Activated T-helper 17 cell treated with anti-CD3 and anti-CD28 coated beads, Interleukin-2, amount 50 U/mL, for 72 hours (primary cell): ENCODE measurements at regions not wholly inside any gene's neighbourhood (a gene's known extent, or its start where the extent isn't known, plus 50 kb on each side); places are given as distances from the start of the nearest gene placed in this dataset.
"Not testable (repeated sequence)": the region's sequence is repeated elsewhere in the genome, so short reads cannot be mapped to it uniquely, and the experiment has no call there.

Experiments used
- ATAC-seq: fragments of 150-1000 bp; cut with Tn5 transposase; replicated peaks from 2 replicates; pipeline ENCODE4 v1.10.0; 2021; ENCODE audit warnings: mild to moderate bottlenecking, moderate library complexity
- H3K27ac Mint-ChIP-seq: one replicate; pipeline ENCODE4 v1.8.0; 2022; ENCODE audit warnings: mixed read lengths
- H3K27me3 Mint-ChIP-seq: one replicate; pipeline ENCODE4 v1.8.0; 2022; ENCODE audit warnings: mixed read lengths
- H3K36me3 Mint-ChIP-seq: one replicate; pipeline ENCODE4 v1.8.0; 2022; ENCODE audit warnings: low read depth, mild to moderate bottlenecking, mixed read lengths
- H3K4me1 Mint-ChIP-seq: one replicate; pipeline ENCODE4 v1.8.0; 2022; ENCODE audit warnings: mixed read lengths
- H3K4me3 Mint-ChIP-seq: one replicate; pipeline ENCODE4 v1.8.0; 2022; ENCODE audit warnings: mild to moderate bottlenecking, mixed read lengths
- H3K9me3 Mint-ChIP-seq: one replicate; pipeline ENCODE4 v1.8.0; 2022; ENCODE audit warnings: mixed read lengths

DNA sequence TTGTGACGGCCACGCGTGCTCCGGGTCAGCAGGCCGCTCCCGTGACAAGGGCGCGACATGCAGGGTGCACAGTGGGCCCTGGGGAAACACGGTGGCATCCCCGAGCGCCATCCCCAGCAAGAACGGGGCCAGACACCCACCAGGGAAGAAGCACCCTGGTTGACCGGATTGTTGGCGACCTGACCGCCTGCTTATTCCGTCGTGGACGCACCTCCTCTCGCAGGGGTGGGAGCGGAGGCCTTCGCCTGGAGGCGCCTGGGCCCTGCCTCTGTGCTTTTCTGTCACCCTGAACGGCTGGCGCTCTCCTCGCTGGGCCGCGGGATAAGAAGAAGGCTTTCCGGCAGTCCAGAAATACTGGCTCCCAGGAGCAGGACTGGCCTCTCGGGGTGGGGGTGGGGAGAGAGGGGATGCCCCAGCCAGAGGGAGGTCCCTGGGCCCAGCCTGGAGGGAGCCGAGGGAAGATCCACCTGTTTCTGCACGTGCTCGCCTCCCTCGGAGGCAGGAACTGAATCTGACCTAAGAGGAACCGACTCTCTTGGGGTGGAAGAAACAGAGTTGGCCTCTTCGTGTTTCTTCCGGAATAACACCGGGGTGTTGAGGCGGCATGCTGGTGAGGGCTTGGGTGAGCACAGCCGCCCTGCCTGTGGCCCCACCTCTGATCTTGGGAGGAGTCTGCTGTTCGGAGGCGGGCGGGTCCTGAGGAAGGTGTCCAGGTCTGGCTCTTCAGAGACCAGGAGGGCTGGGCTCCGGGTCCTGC is 4394.2 kb upstream of the TPTE start:
- H3K27me3 Mint-ChIP-seq, H3K4me1 Mint-ChIP-seq: not testable (repeated sequence)
- ATAC-seq, result peak; percentile 64

DNA sequence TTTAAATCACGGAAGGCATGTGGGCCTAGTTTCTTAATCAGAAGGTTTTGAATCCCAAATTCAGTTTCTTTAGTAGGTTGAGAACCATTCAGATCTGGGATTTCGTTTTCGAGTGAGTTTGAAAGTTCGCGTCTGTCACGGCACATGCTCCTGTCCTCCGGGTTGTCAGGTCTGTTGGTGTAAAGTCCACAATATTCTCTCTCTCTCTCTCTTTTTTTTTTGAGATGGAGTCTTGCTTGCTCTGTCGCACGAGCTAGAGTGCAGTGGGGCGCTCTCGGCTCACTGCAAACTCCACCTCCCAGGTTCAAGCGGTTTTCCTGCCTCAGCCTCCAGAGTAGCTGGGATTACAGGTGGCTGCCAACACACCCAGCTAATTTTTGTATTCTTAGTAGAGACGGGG is 4390.6 kb upstream of the TPTE start:
- not testable (repeated sequence) for H3K27ac Mint-ChIP-seq, H3K9me3 Mint-ChIP-seq, H3K4me1 Mint-ChIP-seq, H3K27me3 Mint-ChIP-seq, H3K4me3 Mint-ChIP-seq, H3K36me3 Mint-ChIP-seq, ATAC-seq

More for the DNA sequence above, 4394.2 kb upstream of the TPTE start:
- not testable (repeated sequence) for H3K36me3 Mint-ChIP-seq, H3K27ac Mint-ChIP-seq, H3K4me3 Mint-ChIP-seq, H3K9me3 Mint-ChIP-seq

DNA sequence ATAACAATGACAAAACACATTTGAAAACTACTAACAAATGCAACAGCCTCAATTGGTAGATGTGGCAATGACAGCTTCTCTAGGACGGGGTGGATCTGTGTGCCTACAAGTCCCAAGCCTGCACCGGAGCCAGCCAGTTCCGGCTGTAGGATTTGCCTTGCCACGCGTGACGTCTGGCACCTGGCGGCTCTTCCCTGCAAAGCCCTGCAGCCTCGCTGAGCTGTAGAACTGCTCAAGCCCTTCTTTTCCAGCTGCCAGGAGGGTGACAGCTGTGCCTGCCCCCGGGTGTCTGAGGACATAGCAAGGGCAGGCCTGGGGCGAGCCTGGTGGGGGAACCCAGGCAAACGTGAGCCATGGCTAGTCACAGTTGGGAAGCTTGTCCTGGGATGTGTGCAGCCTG is 4388.0 kb upstream of the TPTE start:
- not testable (repeated sequence) for H3K27ac Mint-ChIP-seq, H3K4me3 Mint-ChIP-seq, H3K4me1 Mint-ChIP-seq, ATAC-seq, H3K9me3 Mint-ChIP-seq, H3K27me3 Mint-ChIP-seq, H3K36me3 Mint-ChIP-seq

DNA sequence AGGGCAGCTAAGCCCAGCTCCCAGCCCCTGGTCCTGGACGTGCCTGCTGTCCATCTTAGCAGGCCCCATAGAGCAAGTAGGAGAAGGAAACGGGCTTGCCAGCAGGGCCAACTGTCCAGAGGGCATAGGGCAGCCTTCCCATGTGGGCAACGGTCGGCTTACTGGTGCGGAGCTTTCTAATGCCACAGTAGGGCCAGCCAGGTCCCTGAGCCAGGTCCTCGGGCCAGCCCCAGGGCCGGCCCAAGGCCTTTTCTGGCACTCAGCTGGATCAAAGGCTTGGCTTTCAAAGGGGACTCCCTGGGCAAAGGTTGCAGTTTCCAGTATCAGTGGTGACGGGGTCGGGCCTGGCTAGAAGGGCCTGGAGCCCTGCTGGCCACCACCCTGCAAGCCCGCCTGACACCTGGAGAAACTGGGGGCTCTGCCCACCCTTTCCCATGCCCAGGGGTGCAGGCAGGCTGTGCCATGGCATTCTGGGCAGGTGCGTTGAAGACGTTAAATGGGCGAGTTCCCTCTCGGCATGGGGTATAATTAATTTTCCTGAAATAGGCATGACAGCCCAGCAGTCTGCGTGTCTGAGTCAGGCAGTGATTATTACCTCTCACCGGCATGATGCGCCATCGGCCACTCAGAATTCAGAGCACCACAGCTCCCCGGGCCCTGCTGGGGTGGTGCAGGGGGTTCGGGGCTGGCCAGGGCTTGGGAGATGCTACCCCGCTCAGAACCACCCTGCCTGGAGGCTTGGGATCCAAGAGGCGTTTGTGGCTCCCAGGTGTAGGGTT is 4387.3 kb upstream of the TPTE start:
- H3K36me3 Mint-ChIP-seq, ATAC-seq, H3K27ac Mint-ChIP-seq, H3K4me1 Mint-ChIP-seq, H3K9me3 Mint-ChIP-seq, H3K27me3 Mint-ChIP-seq, H3K4me3 Mint-ChIP-seq: not testable (repeated sequence)

DNA sequence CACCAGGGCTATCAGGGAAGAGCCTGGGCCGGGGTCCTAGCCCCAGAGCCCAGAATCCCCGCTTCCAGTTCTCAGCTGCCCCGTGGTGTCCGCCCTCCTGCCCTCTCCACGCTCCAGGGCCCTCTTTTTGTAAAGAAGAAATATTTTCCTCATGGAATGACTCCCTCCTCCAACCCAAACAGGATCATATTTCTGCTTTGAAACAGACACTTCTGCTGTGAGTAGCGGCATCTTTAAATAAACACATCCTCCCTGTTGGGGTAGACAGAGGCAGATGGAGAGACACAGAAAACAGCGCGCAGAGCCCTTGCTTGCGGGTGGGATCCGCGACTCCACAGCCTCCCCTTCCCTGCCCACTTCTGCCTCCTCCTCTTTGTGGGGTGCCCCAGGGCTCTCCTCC is 4384.7 kb upstream of the TPTE start:
- H3K9me3 Mint-ChIP-seq, H3K27ac Mint-ChIP-seq, ATAC-seq, H3K4me1 Mint-ChIP-seq, H3K36me3 Mint-ChIP-seq, H3K4me3 Mint-ChIP-seq, H3K27me3 Mint-ChIP-seq: not testable (repeated sequence)

DNA sequence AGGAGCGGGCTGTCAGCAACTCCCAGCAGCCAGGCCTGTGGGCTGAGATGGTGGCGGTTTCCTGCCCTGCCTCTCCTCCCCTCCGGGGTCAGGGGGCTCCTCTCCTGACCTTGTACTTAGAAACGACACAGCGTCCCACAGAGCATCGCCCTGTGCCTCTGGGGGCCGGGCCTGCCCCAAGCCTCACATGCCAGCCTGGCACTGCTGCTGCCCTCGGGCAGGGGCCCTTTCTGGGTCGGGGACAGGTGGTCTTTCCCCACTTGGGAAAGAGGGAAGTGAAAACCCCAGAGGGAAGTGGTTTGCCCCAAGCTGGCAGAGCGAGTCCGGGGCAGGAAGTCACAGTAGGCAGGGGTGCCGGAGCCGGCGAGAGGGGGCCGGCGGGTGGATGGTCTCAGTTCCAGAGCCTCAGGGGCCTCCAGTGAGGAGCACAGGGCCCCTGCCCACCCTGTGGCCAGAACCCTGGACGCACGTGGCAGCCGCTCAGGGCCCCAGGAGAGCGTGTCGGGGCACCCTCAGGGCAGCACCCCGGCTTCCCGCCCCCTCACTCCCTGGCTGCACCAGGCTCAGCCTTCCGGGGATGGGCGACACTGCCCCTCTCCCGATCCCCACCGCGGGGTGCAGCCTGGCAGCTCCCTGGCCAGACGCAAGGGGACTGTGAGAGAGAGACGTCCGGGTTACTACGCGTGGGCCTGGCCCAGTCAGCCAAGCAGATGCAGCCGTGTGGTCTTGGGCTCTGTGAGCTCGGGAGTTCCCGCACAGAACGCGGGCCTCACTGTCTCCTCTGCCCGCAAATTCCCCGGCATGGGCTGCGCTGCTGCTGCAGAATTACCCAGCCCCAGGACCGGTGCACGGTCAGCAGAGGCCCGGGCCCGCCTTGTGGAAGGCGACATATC is 4382.9 kb upstream of the TPTE start:
- H3K27me3 Mint-ChIP-seq, H3K9me3 Mint-ChIP-seq, H3K4me1 Mint-ChIP-seq, H3K4me3 Mint-ChIP-seq, H3K27ac Mint-ChIP-seq, H3K36me3 Mint-ChIP-seq: not testable (repeated sequence)
- ATAC-seq, result peak; percentile 57

DNA sequence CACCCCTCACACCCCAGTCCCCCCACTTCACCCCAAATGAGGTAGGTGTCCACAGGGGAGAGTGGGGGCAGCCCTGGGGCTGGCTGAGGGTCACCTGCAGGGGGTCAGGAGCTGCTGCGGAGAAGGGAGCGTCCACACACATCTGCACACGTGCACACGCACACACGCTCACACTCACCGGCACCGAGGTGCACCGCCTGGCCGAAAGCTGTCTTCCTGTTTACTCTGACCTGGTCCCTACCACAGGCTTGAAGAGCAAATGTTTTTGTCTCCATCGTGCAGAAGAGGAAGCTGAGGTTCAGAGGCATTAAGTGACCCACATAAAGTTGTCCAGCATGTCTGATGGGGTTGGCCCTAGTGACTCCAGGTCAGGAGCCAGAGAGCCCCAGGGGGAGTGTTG is 4382.1 kb upstream of the TPTE start:
- not testable (repeated sequence) for H3K9me3 Mint-ChIP-seq, H3K27me3 Mint-ChIP-seq, H3K4me1 Mint-ChIP-seq, H3K36me3 Mint-ChIP-seq, H3K27ac Mint-ChIP-seq, H3K4me3 Mint-ChIP-seq, ATAC-seq

DNA sequence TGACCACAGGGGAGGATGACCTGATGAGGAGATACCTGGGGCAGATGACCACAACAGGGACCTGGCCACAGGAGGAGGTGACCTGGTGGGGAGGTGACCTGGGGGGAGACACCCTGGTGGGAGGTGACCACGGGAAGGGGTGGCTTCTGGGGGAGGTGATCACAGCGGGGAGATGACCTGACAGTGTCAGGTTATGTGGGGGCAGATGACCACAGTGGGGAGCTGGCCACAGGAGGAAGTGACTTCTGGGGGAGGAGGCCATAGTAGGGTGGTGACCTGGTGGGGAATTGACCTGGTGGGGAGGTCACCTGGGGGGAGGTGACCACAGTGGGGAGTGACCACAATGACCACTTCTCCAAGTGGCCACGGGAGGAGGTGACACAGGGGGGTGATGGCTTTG is 4381.5 kb upstream of the TPTE start:
- not testable (repeated sequence) for H3K27ac Mint-ChIP-seq, H3K4me3 Mint-ChIP-seq, H3K36me3 Mint-ChIP-seq, ATAC-seq, H3K9me3 Mint-ChIP-seq, H3K4me1 Mint-ChIP-seq, H3K27me3 Mint-ChIP-seq

DNA sequence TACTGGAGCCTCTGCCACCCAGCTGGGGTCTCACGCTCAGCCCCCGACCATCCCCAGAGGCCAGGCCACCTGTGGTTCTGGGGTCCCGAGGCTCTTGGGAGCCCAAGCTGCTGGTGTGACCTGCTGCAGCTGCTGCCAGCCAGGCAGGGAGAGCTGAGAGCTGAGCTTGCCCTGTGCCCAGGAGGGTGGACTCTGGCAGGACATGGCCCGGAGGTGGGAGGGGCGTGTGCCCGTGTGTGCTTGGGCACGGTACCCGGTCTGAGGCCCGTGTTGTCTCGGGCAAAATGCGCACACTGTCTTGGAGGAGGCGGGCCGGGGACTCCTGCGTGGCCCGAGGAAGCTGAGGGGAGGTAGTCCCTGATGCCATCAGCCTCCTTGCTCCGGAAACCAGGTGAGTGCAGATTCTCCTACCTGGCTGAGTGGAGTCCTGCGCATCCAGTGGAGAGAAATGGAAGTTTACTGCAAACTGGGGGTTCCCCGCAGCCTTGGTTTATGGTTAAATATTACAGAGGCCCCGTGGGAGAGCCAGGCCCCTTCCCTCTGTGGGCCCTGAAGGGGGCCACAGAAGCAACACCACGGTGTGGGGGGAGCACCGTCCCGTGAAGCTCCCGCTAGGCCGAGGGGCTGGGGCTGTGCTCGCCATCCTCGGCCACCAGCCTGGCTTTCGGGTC is 4380.8 kb upstream of the TPTE start:
- not testable (repeated sequence) for H3K4me1 Mint-ChIP-seq, H3K4me3 Mint-ChIP-seq, H3K27ac Mint-ChIP-seq, H3K27me3 Mint-ChIP-seq, H3K36me3 Mint-ChIP-seq, ATAC-seq, H3K9me3 Mint-ChIP-seq

DNA sequence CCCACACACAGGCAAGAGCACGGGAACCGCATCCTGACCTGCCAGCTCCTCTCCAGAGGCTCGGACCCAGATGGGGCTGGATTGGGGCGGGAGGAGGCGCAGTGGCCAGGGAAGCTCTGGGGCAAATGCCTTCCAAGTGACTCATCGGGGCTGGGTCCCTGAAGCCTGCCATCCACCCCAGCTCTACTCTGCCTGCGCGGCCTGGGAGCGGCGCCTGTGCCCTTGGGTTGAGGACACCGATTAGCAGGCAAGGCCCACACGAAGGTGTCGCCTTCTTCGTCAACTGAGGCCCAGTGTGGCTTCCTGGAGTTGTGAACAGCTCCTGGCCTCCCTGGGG is 4380.3 kb upstream of the TPTE start:
- not testable (repeated sequence) for H3K4me1 Mint-ChIP-seq, H3K36me3 Mint-ChIP-seq, H3K4me3 Mint-ChIP-seq, H3K9me3 Mint-ChIP-seq, ATAC-seq, H3K27me3 Mint-ChIP-seq, H3K27ac Mint-ChIP-seq

DNA sequence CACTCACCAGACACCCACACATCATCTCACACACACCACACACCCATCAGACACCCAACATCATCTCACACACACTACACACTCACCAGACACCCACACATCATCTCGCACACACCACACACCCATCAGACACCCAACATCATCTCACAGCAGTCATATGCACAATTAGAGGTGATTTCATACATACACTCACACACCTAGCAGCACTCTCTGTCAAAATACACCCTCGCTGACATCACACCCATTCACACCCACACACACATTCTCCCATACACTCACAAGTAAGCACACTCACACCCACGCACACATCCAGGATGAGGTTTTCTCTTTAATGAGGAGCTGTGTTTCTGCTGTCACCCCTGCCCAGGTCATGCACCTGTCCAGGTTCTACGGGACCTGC is 4368.2 kb upstream of the TPTE start:
- not testable (repeated sequence) for H3K36me3 Mint-ChIP-seq, H3K27me3 Mint-ChIP-seq, H3K9me3 Mint-ChIP-seq, H3K4me1 Mint-ChIP-seq, H3K4me3 Mint-ChIP-seq, H3K27ac Mint-ChIP-seq
- peak; percentile 54 for ATAC-seq

DNA sequence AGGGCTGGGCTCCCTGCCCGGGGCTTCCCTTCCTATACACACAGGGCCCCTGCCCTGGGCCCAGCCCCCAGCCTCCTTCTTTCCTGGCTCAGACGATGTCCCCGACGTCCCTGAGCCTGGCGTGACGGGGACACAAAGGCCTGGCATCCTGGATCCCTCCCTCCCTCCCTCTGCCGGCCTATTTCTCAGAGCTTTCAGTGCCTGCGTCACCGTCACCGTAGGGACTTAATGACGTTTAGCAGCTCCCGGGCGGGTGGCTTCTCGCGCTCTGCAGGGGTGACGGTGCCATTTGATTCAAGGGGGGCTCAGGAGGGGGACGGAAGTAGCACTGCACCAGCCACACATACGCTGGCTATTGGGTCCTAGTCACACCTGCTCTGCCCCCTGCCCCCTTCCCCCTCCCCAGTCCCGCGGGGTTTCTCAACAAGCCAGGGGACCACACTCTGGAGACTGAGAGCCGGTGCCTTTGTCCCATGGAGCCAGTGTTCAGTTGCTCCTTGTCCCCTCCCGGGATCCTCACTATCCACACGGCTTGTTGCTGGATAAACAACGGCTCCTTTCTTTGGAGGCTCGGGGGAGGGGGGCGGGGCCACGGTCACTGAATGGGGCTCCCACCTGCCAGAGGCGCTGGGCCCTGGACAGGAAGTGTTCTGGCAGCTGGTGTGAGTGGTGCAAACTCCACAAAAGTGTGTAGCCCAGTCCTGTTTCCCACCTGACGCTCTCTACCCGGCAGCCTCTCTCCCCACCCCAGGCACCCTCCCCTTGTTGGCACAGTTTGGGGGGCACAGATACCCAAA is 4366.7 kb upstream of the TPTE start:
- not testable (repeated sequence) for H3K36me3 Mint-ChIP-seq, H3K27me3 Mint-ChIP-seq, H3K27ac Mint-ChIP-seq, H3K4me1 Mint-ChIP-seq, H3K4me3 Mint-ChIP-seq, H3K9me3 Mint-ChIP-seq
- peak; percentile 35 for ATAC-seq

DNA sequence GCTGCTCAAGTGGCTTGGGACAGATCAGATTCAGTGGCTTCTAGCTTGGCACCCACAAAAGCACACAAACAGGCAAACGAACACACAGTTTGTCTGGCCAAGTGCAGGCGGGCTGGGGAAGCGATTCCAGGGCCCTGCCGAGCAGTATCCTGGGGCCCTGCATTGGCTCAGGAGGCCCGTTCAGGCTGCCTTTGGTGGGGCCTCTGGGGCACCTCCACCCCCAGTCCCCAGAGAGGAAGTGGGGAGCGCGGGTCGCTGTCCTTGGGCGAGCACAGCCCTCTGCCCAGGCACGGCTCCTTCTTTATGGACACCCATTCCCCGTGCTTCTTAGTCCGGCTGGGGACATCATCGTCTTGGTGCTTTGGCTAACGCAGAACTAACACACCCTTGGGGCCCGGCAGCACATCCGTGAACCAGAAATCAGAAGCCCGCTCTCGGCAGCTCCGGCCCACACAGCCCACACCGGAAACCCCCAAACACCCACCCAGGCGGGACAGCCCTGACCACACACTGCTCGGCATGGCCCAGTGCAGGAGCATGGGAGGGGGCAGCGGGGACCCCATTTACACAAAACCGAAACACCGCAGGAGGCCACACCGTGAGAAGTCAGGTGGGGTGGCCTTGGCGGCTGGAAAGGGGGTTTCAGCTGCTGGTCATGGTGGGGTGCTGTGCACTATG is 4364.5 kb upstream of the TPTE start:
- not testable (repeated sequence) for H3K4me1 Mint-ChIP-seq, H3K27me3 Mint-ChIP-seq, H3K36me3 Mint-ChIP-seq, H3K27ac Mint-ChIP-seq, H3K9me3 Mint-ChIP-seq, H3K4me3 Mint-ChIP-seq, ATAC-seq

DNA sequence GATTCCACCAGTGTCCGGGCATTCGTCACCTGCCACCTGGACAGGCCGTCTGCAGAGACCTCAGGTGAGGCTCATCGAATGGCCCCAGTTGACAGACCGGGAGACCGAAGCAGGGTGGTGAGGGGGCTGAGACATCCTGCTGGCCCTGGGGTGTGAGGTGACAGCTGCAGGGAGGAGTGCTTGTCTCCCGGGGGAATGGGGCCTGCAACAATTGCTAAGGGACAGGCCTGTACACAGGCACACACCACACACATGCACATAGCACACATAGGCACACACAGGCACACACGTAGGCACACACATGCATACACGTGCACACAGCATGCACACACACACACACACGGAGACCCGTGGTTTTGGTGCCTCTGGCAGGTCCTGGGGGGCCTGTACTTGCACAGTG is 4363.9 kb upstream of the TPTE start:
- H3K36me3 Mint-ChIP-seq, H3K9me3 Mint-ChIP-seq, H3K4me3 Mint-ChIP-seq, H3K4me1 Mint-ChIP-seq, H3K27me3 Mint-ChIP-seq, H3K27ac Mint-ChIP-seq, ATAC-seq: not testable (repeated sequence)
